Panc1 (cell line): ENCODE measurements at regions not wholly inside any gene's neighbourhood (a gene's known extent, or its start where the extent isn't known, plus 50 kb on each side); places are given as distances from the start of the nearest gene placed in this dataset.

ENCODE experiments used
- ATAC-seq: fragments of 200-7000 bp; cut with Tn5 transposase; 2 replicates; pipeline ENCODE4 v1.9.1; 2020; ENCODE audit warnings: mild to moderate bottlenecking, moderate library complexity
- BruUV-seq: library from RNA; stranded (reverse); fragments of 400-500 nt; replicated peaks from 2 replicates; lab custom pipeline; 2021; lab: Mats Ljungman, UMichigan
- CTCF ChIA-PET: fragments of 300-600 bp; sonication (Branson Sonifier 250); formaldehyde crosslinking; loops from one replicate; lab custom pipeline; 2022; ENCODE audit warnings: antibody characterized with exemption; lab: Charles Lee
- POLR2A ChIA-PET: fragments of 300-600 bp; sonication (Branson Sonifier 250); formaldehyde crosslinking; loops from one replicate; lab custom pipeline; 2022; ENCODE audit warnings: antibody characterized with exemption; lab: Charles Lee
- DNase-seq: peaks from one replicate; pipeline ENCODE4 v3.0.0-alpha.2; 2010; ENCODE audit warnings: low read depth, low spot score
- H3K27ac ChIP-seq: 2 replicates; pipeline ENCODE4 v1.5.1; 2011; ENCODE audit warnings: mild to moderate bottlenecking, low read length, inconsistent platforms
- H3K27me3 ChIP-seq: fragments of 200-500 bp; sonication (Bioruptor generic); 2 replicates; pipeline ENCODE4 v1.6.0; 2014; ENCODE audit warnings: low read length, inconsistent platforms; ENCODE audit not compliant: control insufficient read depth, insufficient read depth
- H3K36me3 ChIP-seq: fragments of 200-500 bp; sonication (Bioruptor generic); 2 replicates; pipeline ENCODE4 v1.5.1; 2014; ENCODE audit warnings: inconsistent platforms, mild to moderate bottlenecking, low read length, moderate library complexity; ENCODE audit not compliant: control insufficient read depth, insufficient read depth
- H3K4me1 ChIP-seq: 2 replicates; pipeline ENCODE4 v1.5.1; 2011; ENCODE audit warnings: inconsistent platforms, mild to moderate bottlenecking, low read length, moderate library complexity; ENCODE audit not compliant: control insufficient read depth, insufficient read depth
- H3K4me3 ChIP-seq, 2 experiments: 2 replicates each; pipeline ENCODE4 v1.5.1; 2011 to 2012; ENCODE audit warnings: low read depth in 2 of 2, low read length in 2 of 2, mild to moderate bottlenecking in 2 of 2, inconsistent platforms in 1 of 2, moderate library complexity in 1 of 2
- H3K9me3 ChIP-seq: fragments of 200-500 bp; sonication (Bioruptor generic); 2 replicates; pipeline ENCODE4 v1.5.1; 2014; ENCODE audit warnings: low read depth, mild to moderate bottlenecking, inconsistent platforms, low read length, moderate library complexity; ENCODE audit not compliant: control insufficient read depth, insufficient read depth
- POLR2AphosphoS5 ChIP-seq: IDR thresholded peaks from 2 replicates; pipeline ENCODE4 v1.6.1; 2012; ENCODE audit warnings: mild to moderate bottlenecking, low read depth, low read length, moderate library complexity
- SIN3A ChIP-seq: IDR thresholded peaks from 2 replicates; pipeline ENCODE4 v1.6.1; 2012; ENCODE audit warnings: low read depth, mild to moderate bottlenecking, low read length, moderate library complexity, borderline replicate concordance; ENCODE audit not compliant: insufficient read depth
- TCF7L2 ChIP-seq: IDR thresholded peaks from 2 replicates; pipeline ENCODE4 v1.6.1; 2011; ENCODE audit warnings: mild to moderate bottlenecking, low read depth, low read length, inconsistent platforms
- in situ Hi-C: cut with HindIII; loops from 2 replicates; pipeline ENCODE4 v1.10.0; 2016; ENCODE audit warnings: low sequenced_read_pairs, low pct_unique_long_range_greater_than_20kb
- intact Hi-C: fragments of 100-400 bp; cut with micrococcal nuclease; formaldehyde crosslinking; loops from one replicate; pipeline ENCODE4 v1.10.0; 2022; ENCODE audit not compliant: unreplicated experiment
- TF ChIP-seq, protein P1 (sequence below): fragments of 450-650 bp; IDR thresholded peaks from 2 replicates; pipeline ENCODE4 v1.5.1; 2017; ENCODE audit warnings: mild to moderate bottlenecking
- TF ChIP-seq, protein P2 (sequence below), 2 experiments: IDR thresholded peaks; 2 replicates each; pipeline ENCODE4 v1.6.1; 2011 to 2012; ENCODE audit warnings: low read depth in 2 of 2, control low read depth in 1 of 2, low read length in 1 of 2, mild to moderate bottlenecking in 1 of 2, moderate library complexity in 1 of 2; ENCODE audit not compliant: insufficient read depth in 1 of 2

DNA sequence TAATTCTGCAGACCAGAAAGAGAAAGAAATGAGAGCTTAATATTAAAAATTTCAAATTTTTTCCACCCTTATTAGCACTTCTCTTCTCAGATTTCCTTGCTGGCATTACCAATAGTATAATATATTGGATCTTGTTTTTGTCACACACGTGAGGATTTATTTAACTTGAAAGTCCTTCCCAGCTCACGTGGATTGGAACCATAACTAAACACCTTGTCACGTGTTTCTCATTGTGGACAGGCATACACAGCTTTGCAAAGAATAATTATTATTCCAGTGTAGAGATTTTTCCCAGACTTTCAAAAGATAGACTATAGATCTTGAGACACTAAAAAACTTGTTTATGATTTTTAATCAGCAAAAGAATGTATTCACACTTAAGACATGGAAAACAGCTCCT lies 123.8 kb upstream of the LPAR1 start:
- Histone ChIP-seq H3K9me3 (no peaks in the 10 kb centered on the region), H3K4me3 (no peak overlapping the region), H3K4me1 (no peaks in the 10 kb centered on the region), H3K27me3 (no peaks in the 10 kb centered on the region), H3K36me3 (no peaks in the 10 kb centered on the region), H3K27ac (no peak overlapping the region)
- DNase-seq (no peak), ATAC-seq (no peak)
- ChIA-PET POLR2A (no interaction called here), CTCF (no interaction called here)
- no TSS peak for BruUV-seq
- in situ Hi-C loops (no loop called here), intact Hi-C loops (no loop called here)
- TF ChIP-seq SIN3A (no peak), TCF7L2 (no peak), POLR2AphosphoS5 (no peak)
- TF ChIP-seq, protein P1, sequence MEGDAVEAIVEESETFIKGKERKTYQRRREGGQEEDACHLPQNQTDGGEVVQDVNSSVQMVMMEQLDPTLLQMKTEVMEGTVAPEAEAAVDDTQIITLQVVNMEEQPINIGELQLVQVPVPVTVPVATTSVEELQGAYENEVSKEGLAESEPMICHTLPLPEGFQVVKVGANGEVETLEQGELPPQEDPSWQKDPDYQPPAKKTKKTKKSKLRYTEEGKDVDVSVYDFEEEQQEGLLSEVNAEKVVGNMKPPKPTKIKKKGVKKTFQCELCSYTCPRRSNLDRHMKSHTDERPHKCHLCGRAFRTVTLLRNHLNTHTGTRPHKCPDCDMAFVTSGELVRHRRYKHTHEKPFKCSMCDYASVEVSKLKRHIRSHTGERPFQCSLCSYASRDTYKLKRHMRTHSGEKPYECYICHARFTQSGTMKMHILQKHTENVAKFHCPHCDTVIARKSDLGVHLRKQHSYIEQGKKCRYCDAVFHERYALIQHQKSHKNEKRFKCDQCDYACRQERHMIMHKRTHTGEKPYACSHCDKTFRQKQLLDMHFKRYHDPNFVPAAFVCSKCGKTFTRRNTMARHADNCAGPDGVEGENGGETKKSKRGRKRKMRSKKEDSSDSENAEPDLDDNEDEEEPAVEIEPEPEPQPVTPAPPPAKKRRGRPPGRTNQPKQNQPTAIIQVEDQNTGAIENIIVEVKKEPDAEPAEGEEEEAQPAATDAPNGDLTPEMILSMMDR = no peak
- TF ChIP-seq, protein P2, sequence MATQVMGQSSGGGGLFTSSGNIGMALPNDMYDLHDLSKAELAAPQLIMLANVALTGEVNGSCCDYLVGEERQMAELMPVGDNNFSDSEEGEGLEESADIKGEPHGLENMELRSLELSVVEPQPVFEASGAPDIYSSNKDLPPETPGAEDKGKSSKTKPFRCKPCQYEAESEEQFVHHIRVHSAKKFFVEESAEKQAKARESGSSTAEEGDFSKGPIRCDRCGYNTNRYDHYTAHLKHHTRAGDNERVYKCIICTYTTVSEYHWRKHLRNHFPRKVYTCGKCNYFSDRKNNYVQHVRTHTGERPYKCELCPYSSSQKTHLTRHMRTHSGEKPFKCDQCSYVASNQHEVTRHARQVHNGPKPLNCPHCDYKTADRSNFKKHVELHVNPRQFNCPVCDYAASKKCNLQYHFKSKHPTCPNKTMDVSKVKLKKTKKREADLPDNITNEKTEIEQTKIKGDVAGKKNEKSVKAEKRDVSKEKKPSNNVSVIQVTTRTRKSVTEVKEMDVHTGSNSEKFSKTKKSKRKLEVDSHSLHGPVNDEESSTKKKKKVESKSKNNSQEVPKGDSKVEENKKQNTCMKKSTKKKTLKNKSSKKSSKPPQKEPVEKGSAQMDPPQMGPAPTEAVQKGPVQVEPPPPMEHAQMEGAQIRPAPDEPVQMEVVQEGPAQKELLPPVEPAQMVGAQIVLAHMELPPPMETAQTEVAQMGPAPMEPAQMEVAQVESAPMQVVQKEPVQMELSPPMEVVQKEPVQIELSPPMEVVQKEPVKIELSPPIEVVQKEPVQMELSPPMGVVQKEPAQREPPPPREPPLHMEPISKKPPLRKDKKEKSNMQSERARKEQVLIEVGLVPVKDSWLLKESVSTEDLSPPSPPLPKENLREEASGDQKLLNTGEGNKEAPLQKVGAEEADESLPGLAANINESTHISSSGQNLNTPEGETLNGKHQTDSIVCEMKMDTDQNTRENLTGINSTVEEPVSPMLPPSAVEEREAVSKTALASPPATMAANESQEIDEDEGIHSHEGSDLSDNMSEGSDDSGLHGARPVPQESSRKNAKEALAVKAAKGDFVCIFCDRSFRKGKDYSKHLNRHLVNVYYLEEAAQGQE (IDR thresholded peaks at IDR 0.05; ENCODE audit: insufficient read depth in 1 of 2, low read depth in 2 of 2, low read length in 1 of 2) = no peak

GRCh38 chr9:111161015-111161415 lies 122.7 kb upstream of the LPAR1 start:
- ChIA-PET POLR2A (no interaction called here), CTCF (no interaction called here)
- ATAC-seq (no peak), DNase-seq (no peak)
- H3K4me3 ChIP-seq = no peak overlapping the region
- no peaks in the 10 kb centered on the region for H3K4me1 ChIP-seq
- no peak overlapping the region for H3K27ac ChIP-seq
- no peaks in the 10 kb centered on the region for H3K36me3 ChIP-seq
- intact Hi-C loops = no loop called here
- H3K27me3 ChIP-seq = no peaks in the 10 kb centered on the region
- no TSS peak for BruUV-seq
- TF ChIP-seq TCF7L2 (no peak), POLR2AphosphoS5 (no peak), SIN3A (no peak)
- TF ChIP-seq, protein P2 (IDR thresholded peaks at IDR 0.05; ENCODE audit: insufficient read depth in 1 of 2, low read depth in 2 of 2, low read length in 1 of 2) = no peak
- TF ChIP-seq, protein P1 = no peak
- in situ Hi-C loops = no loop called here
- H3K9me3 ChIP-seq = no peaks in the 10 kb centered on the region
